HL-60 (cell line): ENCODE measurements at regions not wholly inside any gene's neighbourhood (a gene's known extent, or its start where the extent isn't known, plus 50 kb on each side); places are given as distances from the start of the nearest gene placed in this dataset.

Source experiments
- DNase-seq, 2 experiments: peaks; one replicate each; pipeline ENCODE4 v3.0.0-alpha.2; 2010 to 2020; ENCODE audit warnings: low read depth in 1 of 2, low spot score in 1 of 2
- H3K27ac ChIP-seq: fragments of 250-450 bp; sonication (Bioruptor Pico); replicated peaks from 2 replicates; pipeline ENCODE4 v1.5.1; 2020; ENCODE audit warnings: mild to moderate bottlenecking, moderate library complexity
- H3K27me3 ChIP-seq: fragments of 250-450 bp; sonication (Bioruptor Pico); 2 replicates; pipeline ENCODE4 v1.5.1; 2021; ENCODE audit warnings: mild to moderate bottlenecking, moderate library complexity; ENCODE audit not compliant: insufficient read depth, poor library complexity, severe bottlenecking
- H3K4me3 ChIP-seq: replicated peaks from 2 replicates; pipeline ENCODE4 v1.5.1; 2011; ENCODE audit warnings: mild to moderate bottlenecking, control low read depth, low read length; ENCODE audit not compliant: insufficient read depth
- CTCF ChIP-seq: IDR thresholded peaks from one replicate; pipeline ENCODE4 v1.5.1; 2011; ENCODE audit warnings: low read length, control low read depth, inconsistent platforms; ENCODE audit not compliant: insufficient read depth
- GABPA ChIP-seq: IDR thresholded peaks from 2 replicates; pipeline ENCODE4 v1.6.1; 2012; ENCODE audit warnings: low read depth
- POLR2AphosphoS5 ChIP-seq: IDR thresholded peaks from 2 replicates; pipeline ENCODE4 v1.6.1; 2012; ENCODE audit warnings: low read depth
- REST ChIP-seq: IDR thresholded peaks from 2 replicates; pipeline ENCODE4 v1.6.1; 2012; ENCODE audit warnings: low read depth; ENCODE audit not compliant: insufficient replicate concordance
- SPI1 ChIP-seq: IDR thresholded peaks from 2 replicates; pipeline ENCODE4 v1.6.1; 2012; ENCODE audit warnings: low read depth, mild to moderate bottlenecking, borderline replicate concordance

GRCh38 chr13:78852709-78853108 is 193.8 kb upstream of the OBI1 start:
- Histone ChIP-seq H3K4me3 (no peak overlapping the region), H3K27me3 (no peaks in the 10 kb centered on the region), H3K27ac (no peak overlapping the region)
- TF ChIP-seq REST, result no peak
- TF ChIP-seq SPI1, result no peak
- no peak for TF ChIP-seq POLR2AphosphoS5
- no peak for TF ChIP-seq GABPA
- no peak for TF ChIP-seq CTCF
- DNase-seq, result no peak

- TF ChIP-seq REST (no peak), CTCF (no peak), SPI1 (no peak), POLR2AphosphoS5 (no peak), GABPA (no peak)
- Histone ChIP-seq H3K4me3 (no peak overlapping the region), H3K27me3 (no peaks in the 10 kb centered on the region), H3K27ac (no peak overlapping the region)
- no peak for DNase-seq
Measured at GRCh38 chr13:78845656-78846365, 186.9 kb upstream of the OBI1 start.

- no peaks in the 10 kb centered on the region for H3K27me3 ChIP-seq
- no peak overlapping the region for H3K27ac ChIP-seq
- no peak overlapping the region for H3K4me3 ChIP-seq
- DNase-seq, result no peak
- no peak for TF ChIP-seq REST
- no peak for TF ChIP-seq SPI1
- TF ChIP-seq GABPA, result no peak
- TF ChIP-seq CTCF, result no peak
- no peak for TF ChIP-seq POLR2AphosphoS5
Measured at GRCh38 chr13:78844106-78844505, 185.2 kb upstream of the OBI1 start.
